ENCODE measurements at regions not wholly inside any gene's neighbourhood (a gene's known extent, or its start where the extent isn't known, plus 50 kb on each side); places are given as distances from the start of the nearest gene placed in this dataset.

- no peak overlapping the region for H3K27ac ChIP-seq
- no peak for TF ChIP-seq CTCF (conservative IDR thresholded peaks at IDR 0.05)
Observed at GRCh38 chr14:97706819-97707218, 909.6 kb downstream of the VRK1 start.

- no peak overlapping the region for H3K27ac ChIP-seq
- TF ChIP-seq CTCF (conservative IDR thresholded peaks at IDR 0.05): no peak
Observed at GRCh38 chr14:97707603-97708002, 910.4 kb downstream of the VRK1 start.

GRCh38 chr14:97709552-97709951 lies 912.4 kb downstream of the VRK1 start:
- no peak for TF ChIP-seq CTCF (conservative IDR thresholded peaks at IDR 0.05)
- H3K27ac ChIP-seq: no peak overlapping the region

GRCh38 chr14:97710726-97711125 lies 913.5 kb downstream of the VRK1 start:
- H3K27ac ChIP-seq: no peak overlapping the region
- TF ChIP-seq CTCF (conservative IDR thresholded peaks at IDR 0.05): no peak

GRCh38 chr14:97712471-97712870 lies 915.3 kb downstream of the VRK1 start:
- no peak for TF ChIP-seq CTCF (conservative IDR thresholded peaks at IDR 0.05)
- H3K27ac ChIP-seq: no peak overlapping the region

- H3K27ac ChIP-seq: no peak overlapping the region
- no peak for TF ChIP-seq CTCF (conservative IDR thresholded peaks at IDR 0.05)
Observed at GRCh38 chr14:97713023-97713422, 915.8 kb downstream of the VRK1 start.

GRCh38 chr14:97718886-97719442 lies 921.8 kb downstream of the VRK1 start:
- TF ChIP-seq CTCF (conservative IDR thresholded peaks at IDR 0.05): no peak
- H3K27ac ChIP-seq: no peak overlapping the region
